ENCODE measurements at regions not wholly inside any gene's neighbourhood (a gene's known extent, or its start where the extent isn't known, plus 50 kb on each side); places are given as distances from the start of the nearest gene placed in this dataset.

- Histone ChIP-seq H3K9me2 (replicated peaks; ENCODE audit: control insufficient read depth, low read length) (no peaks in the 10 kb centered on the region), H3K27me3 (ENCODE audit: control insufficient read depth, low read length) (no peaks in the 10 kb centered on the region), H3F3A (ENCODE audit: control insufficient read depth, insufficient read depth) (no peaks in the 10 kb centered on the region), H3K9me3 (ENCODE audit: control insufficient read depth, insufficient read depth, low read length) (no peaks in the 10 kb centered on the region), H3K4me2 (ENCODE audit: low read length) (no peak overlapping the region), H4K20me1 (ENCODE audit: control insufficient read depth, insufficient read depth, low read depth, low read length) (no peaks in the 10 kb centered on the region), H3K27ac (ENCODE audit: low read depth, low read length) (no peak overlapping the region), H3K4me1 (ENCODE audit: control insufficient read depth, low read length) (no peaks in the 10 kb centered on the region), H3K36me3 (ENCODE audit: control insufficient read depth, low read length) (no peaks in the 10 kb centered on the region), H3K4me3 (ENCODE audit: low read length) (no peak overlapping the region), H3K79me2 (ENCODE audit: control insufficient read depth, low read length) (no peaks in the 10 kb centered on the region)
- TF ChIP-seq CTCF (IDR thresholded peaks at IDR 0.05; ENCODE audit: low read depth, low read length, poor library complexity, severe bottlenecking) (no peak), EZH2phosphoT487 (IDR thresholded peaks at IDR 0.05; ENCODE audit: borderline replicate concordance, low read length) (no peak)
Measured at GRCh38 chr5:33340195-33340594, 100.6 kb upstream of the TARS1 start.

GRCh38 chr5:33341351-33341750, 99.4 kb upstream of the TARS1 start:
- H3K27me3 ChIP-seq (ENCODE audit: control insufficient read depth, low read length) = no peaks in the 10 kb centered on the region
- no peak overlapping the region for H3K4me2 ChIP-seq (ENCODE audit: low read length)
- no peaks in the 10 kb centered on the region for H3K79me2 ChIP-seq (ENCODE audit: control insufficient read depth, low read length)
- H3K9me2 ChIP-seq (replicated peaks; ENCODE audit: control insufficient read depth, low read length) = no peaks in the 10 kb centered on the region
- no peaks in the 10 kb centered on the region for H3F3A ChIP-seq (ENCODE audit: control insufficient read depth, insufficient read depth)
- no peaks in the 10 kb centered on the region for H3K36me3 ChIP-seq (ENCODE audit: control insufficient read depth, low read length)
- H3K9me3 ChIP-seq (ENCODE audit: control insufficient read depth, insufficient read depth, low read length) = no peaks in the 10 kb centered on the region
- no peaks in the 10 kb centered on the region for H4K20me1 ChIP-seq (ENCODE audit: control insufficient read depth, insufficient read depth, low read depth, low read length)
- no peak overlapping the region for H3K27ac ChIP-seq (ENCODE audit: low read depth, low read length)
- no peak overlapping the region for H3K4me3 ChIP-seq (ENCODE audit: low read length)
- H3K4me1 ChIP-seq (ENCODE audit: control insufficient read depth, low read length) = no peaks in the 10 kb centered on the region
- no peak for TF ChIP-seq CTCF (IDR thresholded peaks at IDR 0.05; ENCODE audit: low read depth, low read length, poor library complexity, severe bottlenecking)
- no peak for TF ChIP-seq EZH2phosphoT487 (IDR thresholded peaks at IDR 0.05; ENCODE audit: borderline replicate concordance, low read length)

- Histone ChIP-seq H3K4me1 (ENCODE audit: control insufficient read depth, low read length) (no peaks in the 10 kb centered on the region), H4K20me1 (ENCODE audit: control insufficient read depth, insufficient read depth, low read depth, low read length) (no peaks in the 10 kb centered on the region), H3K4me2 (ENCODE audit: low read length) (no peak overlapping the region), H3K27ac (ENCODE audit: low read depth, low read length) (no peak overlapping the region), H3K9me3 (ENCODE audit: control insufficient read depth, insufficient read depth, low read length) (no peaks in the 10 kb centered on the region), H3K36me3 (ENCODE audit: control insufficient read depth, low read length) (no peaks in the 10 kb centered on the region), H3K4me3 (ENCODE audit: low read length) (no peak overlapping the region), H3F3A (ENCODE audit: control insufficient read depth, insufficient read depth) (no peaks in the 10 kb centered on the region), H3K27me3 (ENCODE audit: control insufficient read depth, low read length) (no peaks in the 10 kb centered on the region), H3K79me2 (ENCODE audit: control insufficient read depth, low read length) (no peaks in the 10 kb centered on the region), H3K9me2 (replicated peaks; ENCODE audit: control insufficient read depth, low read length) (no peaks in the 10 kb centered on the region)
- no peak for TF ChIP-seq EZH2phosphoT487 (IDR thresholded peaks at IDR 0.05; ENCODE audit: borderline replicate concordance, low read length)
- TF ChIP-seq CTCF (IDR thresholded peaks at IDR 0.05; ENCODE audit: low read depth, low read length, poor library complexity, severe bottlenecking) = no peak
Measured at GRCh38 chr5:33343676-33344327, 97.0 kb upstream of the TARS1 start.

Measured in DOHH2 (cell line).